Cardiac fibroblast (primary cell): ENCODE measurements at regions not wholly inside any gene's neighbourhood (a gene's known extent, or its start where the extent isn't known, plus 50 kb on each side); places are given as distances from the start of the nearest gene placed in this dataset.
A peak's percentile ranks its signal among the peaks of the same experiment; 100 is the strongest.

ENCODE experiments used
- DNase-seq, 2 donors: peaks; one replicate each; pipeline versions ENCODE4 v3.0.0 to v3.0.0-alpha.2; 2010; ENCODE audit warnings: low read depth in 2 of 2
- H3K4me3 ChIP-seq, 2 donors: replicated peaks in 1 of 2; 1 replicate in 1 of 2; 2 replicates in 1 of 2; pipeline ENCODE4 v1.5.1; 2011; ENCODE audit warnings: low read depth in 2 of 2, low read length in 2 of 2, mild to moderate bottlenecking in 2 of 2, moderate library complexity in 1 of 2
- TF ChIP-seq, protein P1 (sequence below): IDR thresholded peaks from one replicate; pipeline ENCODE4 v1.5.1; 2011; ENCODE audit warnings: low read depth, mild to moderate bottlenecking, low read length, inconsistent platforms

DNA sequence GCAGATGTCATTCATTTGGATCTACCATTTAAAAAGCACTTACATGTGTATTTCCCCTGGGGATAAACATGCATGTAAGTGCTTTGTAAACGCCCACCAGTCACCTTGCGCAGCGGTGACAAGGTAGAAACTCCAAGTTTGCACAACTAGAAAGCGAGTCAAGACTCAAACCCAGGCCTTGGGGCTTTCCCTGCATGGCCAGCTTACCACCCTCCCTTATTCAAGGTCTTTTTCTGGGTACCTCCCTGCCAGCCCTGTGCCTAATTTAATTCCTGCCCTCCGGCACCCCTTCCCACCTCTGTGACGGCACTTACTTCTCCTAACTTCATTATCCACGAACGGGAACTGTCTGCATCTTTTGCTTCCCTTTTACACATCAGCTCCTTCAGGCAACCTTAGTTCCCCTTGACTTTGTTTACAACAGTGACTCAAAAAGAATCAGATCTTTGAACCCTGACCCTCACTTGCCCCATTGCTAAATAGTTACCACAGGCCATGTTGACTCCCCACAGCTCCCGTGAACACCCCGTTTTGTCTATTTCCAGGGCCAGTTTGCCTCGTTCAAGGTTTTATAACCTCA lies 138.3 kb upstream of the ETS2 start:
- TF ChIP-seq, protein P1, sequence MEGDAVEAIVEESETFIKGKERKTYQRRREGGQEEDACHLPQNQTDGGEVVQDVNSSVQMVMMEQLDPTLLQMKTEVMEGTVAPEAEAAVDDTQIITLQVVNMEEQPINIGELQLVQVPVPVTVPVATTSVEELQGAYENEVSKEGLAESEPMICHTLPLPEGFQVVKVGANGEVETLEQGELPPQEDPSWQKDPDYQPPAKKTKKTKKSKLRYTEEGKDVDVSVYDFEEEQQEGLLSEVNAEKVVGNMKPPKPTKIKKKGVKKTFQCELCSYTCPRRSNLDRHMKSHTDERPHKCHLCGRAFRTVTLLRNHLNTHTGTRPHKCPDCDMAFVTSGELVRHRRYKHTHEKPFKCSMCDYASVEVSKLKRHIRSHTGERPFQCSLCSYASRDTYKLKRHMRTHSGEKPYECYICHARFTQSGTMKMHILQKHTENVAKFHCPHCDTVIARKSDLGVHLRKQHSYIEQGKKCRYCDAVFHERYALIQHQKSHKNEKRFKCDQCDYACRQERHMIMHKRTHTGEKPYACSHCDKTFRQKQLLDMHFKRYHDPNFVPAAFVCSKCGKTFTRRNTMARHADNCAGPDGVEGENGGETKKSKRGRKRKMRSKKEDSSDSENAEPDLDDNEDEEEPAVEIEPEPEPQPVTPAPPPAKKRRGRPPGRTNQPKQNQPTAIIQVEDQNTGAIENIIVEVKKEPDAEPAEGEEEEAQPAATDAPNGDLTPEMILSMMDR = no peak
- DNase-seq = no peak

DNA sequence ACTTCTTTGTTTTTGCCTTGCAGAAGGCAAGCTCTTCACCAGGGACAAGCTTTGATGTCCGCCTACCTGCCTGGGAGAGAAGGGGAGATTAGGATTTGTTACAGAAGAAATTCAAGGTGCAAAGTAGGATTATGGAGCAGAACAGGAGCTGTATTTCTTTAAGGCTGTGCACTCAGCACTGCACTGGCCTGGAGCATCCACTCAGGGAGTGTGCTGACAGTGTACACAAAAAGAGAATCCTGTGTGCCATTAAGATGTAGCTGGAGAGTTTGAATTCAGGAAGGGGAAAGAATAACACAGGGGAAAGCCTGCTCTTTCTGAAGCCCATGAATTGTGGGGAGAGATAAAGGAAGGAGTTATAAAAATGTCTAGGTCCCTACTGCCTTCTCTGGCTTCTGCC lies 137.7 kb upstream of the ETS2 start:
- H3K4me3 ChIP-seq = no peak overlapping the region
- TF ChIP-seq, protein P1 = no peak
- no peak for DNase-seq

More for the DNA sequence above, 138.3 kb upstream of the ETS2 start:
- H3K4me3 ChIP-seq = no peak overlapping the region

DNA sequence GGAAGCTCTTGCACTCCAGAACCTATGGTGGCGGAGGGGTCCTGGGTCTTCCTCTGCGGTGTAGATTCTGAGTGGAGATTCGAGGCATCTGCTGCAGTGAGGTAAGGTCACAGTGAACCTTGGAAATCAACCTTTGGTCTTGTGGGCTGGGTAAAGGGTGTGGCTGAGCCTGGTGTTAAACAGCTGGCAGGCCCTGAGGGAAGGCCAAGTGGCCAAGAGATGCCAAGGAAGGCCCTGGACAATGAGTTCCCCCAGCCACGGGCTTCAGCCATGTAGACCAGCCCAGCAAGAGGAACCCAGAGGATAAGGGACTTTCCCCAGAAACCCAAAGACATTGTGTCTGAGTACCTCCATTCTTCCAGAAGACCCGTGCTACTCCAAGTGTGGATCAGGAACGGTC lies 137.2 kb upstream of the ETS2 start:
- no peak for DNase-seq
- no peak overlapping the region for H3K4me3 ChIP-seq
- TF ChIP-seq, protein P1 = no peak

DNA sequence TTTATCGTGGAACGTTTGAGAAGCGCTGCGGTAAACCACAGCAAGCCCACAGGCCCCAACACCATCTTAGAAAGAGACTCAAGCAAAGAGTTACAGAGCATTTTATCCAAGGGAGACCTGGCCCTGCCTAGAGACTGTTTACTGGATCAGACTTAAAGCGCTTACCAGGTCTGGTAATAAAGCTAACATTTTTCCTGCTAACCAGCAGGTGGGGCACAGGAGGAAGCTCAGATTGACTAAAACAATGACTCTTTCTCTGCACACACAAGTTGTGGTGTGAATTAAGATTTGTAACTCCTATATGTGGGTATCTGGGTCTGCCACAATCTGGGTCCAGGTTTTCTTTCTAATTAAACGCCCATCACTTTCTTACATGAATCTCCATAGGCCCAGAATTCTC lies 136.5 kb upstream of the ETS2 start:
- TF ChIP-seq, protein P1 = peak; percentile 65
- H3K4me3 ChIP-seq = no peak overlapping the region
- peak; percentile 54 to 59 for DNase-seq

DNA sequence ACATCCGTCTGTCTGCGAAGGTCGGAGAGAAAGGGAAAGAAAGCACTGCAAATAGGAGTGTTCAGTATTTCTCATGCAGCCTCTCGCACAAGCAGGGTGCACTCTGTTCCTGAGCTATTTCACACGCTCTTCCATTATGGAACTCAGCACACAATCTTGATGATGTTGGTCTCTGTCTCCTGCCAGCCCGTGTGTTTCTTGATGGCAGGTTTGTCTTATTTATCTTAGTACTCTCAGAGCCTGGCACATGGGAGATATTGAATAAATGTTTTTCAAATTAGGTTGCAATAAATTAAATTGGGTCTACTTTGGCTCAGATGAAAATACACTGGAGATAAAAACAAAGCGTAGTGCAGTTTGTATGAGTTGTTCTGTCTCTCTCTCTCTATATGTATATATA lies 134.9 kb upstream of the ETS2 start:
- TF ChIP-seq, protein P1 = no peak
- DNase-seq = no peak
- H3K4me3 ChIP-seq = no peak overlapping the region

DNA sequence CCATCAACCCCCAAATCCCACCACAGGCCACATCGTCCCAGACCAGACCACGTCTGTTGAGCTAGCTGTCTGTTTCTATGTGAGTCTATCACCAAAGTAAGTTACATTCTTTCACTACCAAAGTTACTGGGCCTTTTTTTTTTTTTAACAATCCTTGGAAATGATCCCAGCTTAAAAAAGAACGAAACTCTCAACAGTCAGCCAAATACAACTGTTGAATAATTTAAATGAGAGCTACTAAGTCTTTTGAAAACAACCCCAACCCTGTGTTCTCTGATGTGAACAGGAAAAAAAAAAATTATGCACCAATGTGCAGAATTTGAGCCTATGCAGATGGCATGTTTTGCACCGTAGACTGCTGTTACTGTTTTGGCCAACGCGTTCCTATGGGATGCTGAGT lies 134.0 kb upstream of the ETS2 start:
- H3K4me3 ChIP-seq = no peak overlapping the region
- TF ChIP-seq, protein P1 = no peak
- DNase-seq = peak; percentile 7 to 59
